A673 (cell line): ENCODE measurements at regions not wholly inside any gene's neighbourhood (a gene's known extent, or its start where the extent isn't known, plus 50 kb on each side); places are given as distances from the start of the nearest gene placed in this dataset.

ENCODE experiments used
- CTCF ChIP-seq: fragments of 300-800, 200-600 bp; sonication (generic); conservative IDR thresholded peaks from 2 replicates; pipeline ENCODE4 v1.5.1; 2017; ENCODE audit warnings: low read depth, mild to moderate bottlenecking, antibody characterized with exemption, low read length, moderate library complexity, mixed read lengths
- EZH2 ChIP-seq: fragments of 200-600 bp; sonication (generic); IDR thresholded peaks from 2 replicates; pipeline ENCODE4 v1.6.1; 2017; ENCODE audit warnings: borderline replicate concordance, low read depth, mild to moderate bottlenecking, mixed read lengths, antibody characterized with exemption, low read length; ENCODE audit not compliant: poor library complexity, severe bottlenecking

GRCh38 chr2:15753811-15754702, 162.4 kb downstream of the DDX1 start:
- TF ChIP-seq CTCF (no peak), EZH2 (no peak)
